BLaER1 (cell line): ENCODE measurements at regions not wholly inside any gene's neighbourhood (a gene's known extent, or its start where the extent isn't known, plus 50 kb on each side); places are given as distances from the start of the nearest gene placed in this dataset.

Source experiments
- H3K27ac ChIP-seq: shearing (Covaris generic); formaldehyde crosslinking; 2 replicates; pipeline ENCODE4 v1.8.1; 2022
- H3K27me3 ChIP-seq: shearing (Covaris generic); formaldehyde crosslinking; 2 replicates; pipeline ENCODE4 v1.8.1; 2022
- H3K36me3 ChIP-seq: shearing (Covaris generic); formaldehyde crosslinking; 2 replicates; pipeline ENCODE4 v1.8.1; 2022
- H3K4me1 ChIP-seq: shearing (Covaris generic); formaldehyde crosslinking; 2 replicates; pipeline ENCODE4 v1.8.1; 2022
- H3K4me2 ChIP-seq: shearing (Covaris generic); formaldehyde crosslinking; 2 replicates; pipeline ENCODE4 v1.8.1; 2022
- H3K4me3 ChIP-seq: shearing (Covaris generic); formaldehyde crosslinking; 2 replicates; pipeline ENCODE4 v1.8.1; 2022
- H3K9ac ChIP-seq: shearing (Covaris generic); formaldehyde crosslinking; 2 replicates; pipeline ENCODE4 v1.8.1; 2022
- H3K9me3 ChIP-seq: shearing (Covaris generic); formaldehyde crosslinking; 2 replicates; pipeline ENCODE4 v1.8.1; 2022
- H4K20me1 ChIP-seq: shearing (Covaris generic); formaldehyde crosslinking; 2 replicates; pipeline ENCODE4 v1.8.1; 2022
- Cebpa-rat ChIP-seq: shearing (Covaris generic); IDR thresholded peaks from 2 replicates; pipeline ENCODE4 v1.8.1; 2022

DNA sequence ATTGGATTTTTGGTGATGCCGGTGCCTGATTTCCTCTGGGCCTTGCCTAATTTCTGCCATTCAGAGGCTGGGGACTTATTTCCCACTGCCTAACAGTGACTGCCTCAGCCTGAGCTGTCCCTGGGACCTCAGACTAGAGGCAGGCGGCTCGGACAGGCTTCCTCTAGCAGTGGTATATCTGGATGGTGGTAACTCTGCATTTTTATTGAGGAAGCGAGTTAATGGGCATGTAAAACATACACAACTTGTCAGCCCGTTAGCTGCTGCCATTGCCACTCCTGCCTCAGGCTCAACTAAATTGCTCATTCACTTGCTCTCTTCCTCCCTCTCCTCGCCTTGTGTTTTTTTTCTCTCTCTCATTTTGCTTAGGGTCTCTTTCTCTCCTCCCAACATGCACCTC is 561.6 kb downstream of the BUD13 start:
- TF ChIP-seq Cebpa-rat, result no peak
- Histone ChIP-seq H3K9me3 (no peaks in the 10 kb centered on the region), H3K4me3 (no peak overlapping the region), H3K4me2 (no peak overlapping the region), H3K4me1 (no peaks in the 10 kb centered on the region), H3K36me3 (no peaks in the 10 kb centered on the region), H4K20me1 (no peaks in the 10 kb centered on the region), H3K27me3 (no peaks in the 10 kb centered on the region), H3K27ac (no peak overlapping the region), H3K9ac (no peak overlapping the region)

DNA sequence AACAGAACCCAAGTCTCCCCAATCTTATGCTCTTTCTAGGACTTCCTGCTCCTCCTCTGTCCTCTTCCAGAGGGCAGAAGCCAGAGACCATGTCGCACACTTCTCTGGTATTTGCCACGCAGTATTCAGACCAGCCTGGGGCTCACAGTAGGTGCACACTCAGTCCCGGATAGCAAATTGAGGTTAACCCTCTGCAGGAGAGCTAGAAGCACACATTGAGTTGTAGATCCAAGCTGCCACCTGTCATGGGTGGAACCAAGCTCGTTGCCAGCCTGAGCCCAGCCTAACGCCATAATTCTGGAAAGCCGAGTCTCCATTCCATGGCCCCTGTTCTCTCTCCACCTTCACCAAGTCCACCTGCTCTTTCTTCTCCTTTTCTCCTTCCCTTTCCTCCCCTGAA is 562.1 kb downstream of the BUD13 start:
- Histone ChIP-seq H3K27ac (no peak overlapping the region), H4K20me1 (no peaks in the 10 kb centered on the region), H3K4me1 (no peaks in the 10 kb centered on the region), H3K4me3 (no peak overlapping the region), H3K27me3 (no peaks in the 10 kb centered on the region), H3K36me3 (no peaks in the 10 kb centered on the region), H3K9me3 (no peaks in the 10 kb centered on the region), H3K4me2 (no peak overlapping the region), H3K9ac (no peak overlapping the region)
- TF ChIP-seq Cebpa-rat, result no peak

DNA sequence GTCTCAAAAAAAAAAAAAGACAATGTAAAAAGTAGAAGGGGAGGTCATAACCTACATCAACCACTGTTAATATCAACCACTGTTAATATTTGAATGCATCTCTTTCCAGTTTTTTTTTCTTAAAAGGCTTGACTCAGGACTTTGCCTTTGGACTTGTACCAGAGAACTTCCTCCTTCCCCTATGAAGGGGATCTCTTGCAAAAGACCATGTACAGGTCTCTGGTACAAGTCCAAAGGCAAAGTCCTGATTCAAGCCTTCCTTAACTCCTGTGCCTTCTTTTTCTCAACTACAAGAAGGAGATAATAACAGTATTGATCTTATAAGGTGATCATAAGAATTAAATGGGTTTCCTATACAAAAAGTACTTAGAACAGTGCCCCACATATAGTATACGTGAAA is 563.5 kb downstream of the BUD13 start:
- TF ChIP-seq Cebpa-rat, result no peak
- H3K4me2 ChIP-seq, result no peak overlapping the region

DNA sequence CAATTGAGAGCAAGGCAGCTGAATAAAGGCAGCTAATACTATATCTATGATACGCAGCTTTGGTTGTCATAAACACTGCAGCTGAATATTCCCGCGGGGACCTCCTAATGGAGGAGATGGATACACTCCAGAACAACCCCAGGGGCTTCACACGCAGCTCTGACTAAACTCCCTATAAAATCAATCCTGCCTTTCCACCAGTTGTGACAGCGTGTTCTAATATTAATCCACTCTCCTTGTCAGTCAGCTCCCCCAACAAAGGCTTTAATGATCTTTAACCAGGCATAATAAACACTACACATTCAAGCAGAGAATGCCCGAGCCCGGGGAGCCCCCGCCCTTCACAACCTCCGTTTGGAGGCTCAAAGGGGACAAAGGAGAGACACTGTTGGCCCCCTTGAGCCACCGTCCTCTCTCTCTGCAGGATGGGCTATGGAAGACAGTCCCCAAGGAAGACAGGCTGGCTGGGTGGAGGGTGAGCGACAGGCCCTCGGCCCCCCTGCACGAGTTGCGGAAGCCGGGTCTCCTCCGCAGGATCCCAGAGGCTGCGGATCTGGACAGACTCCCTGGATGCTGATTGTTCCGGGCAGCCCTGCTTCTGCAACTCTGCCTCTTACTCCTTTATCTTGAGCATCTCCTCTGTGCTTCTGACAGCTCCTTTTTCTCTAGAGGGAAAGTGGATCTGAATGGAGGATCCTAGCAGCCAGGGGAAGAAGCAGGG is 565.2 kb downstream of the BUD13 start:
- TF ChIP-seq Cebpa-rat, result no peak
- no peaks in the 10 kb centered on the region for H3K27me3 ChIP-seq
- no peaks in the 10 kb centered on the region for H3K36me3 ChIP-seq
- no peak overlapping the region for H3K9ac ChIP-seq
- H3K27ac ChIP-seq, result no peak overlapping the region
- H4K20me1 ChIP-seq, result no peaks in the 10 kb centered on the region
- H3K4me1 ChIP-seq, result peaks cover 8% of the 10 kb centered on the region
- H3K4me3 ChIP-seq, result no peak overlapping the region
- H3K4me2 ChIP-seq, result no peak overlapping the region
- no peaks in the 10 kb centered on the region for H3K9me3 ChIP-seq

More for the DNA sequence above, 563.5 kb downstream of the BUD13 start:
- no peaks in the 10 kb centered on the region for H3K4me1 ChIP-seq
- no peaks in the 10 kb centered on the region for H3K36me3 ChIP-seq
- no peak overlapping the region for H3K27ac ChIP-seq
- no peaks in the 10 kb centered on the region for H3K9me3 ChIP-seq
- no peaks in the 10 kb centered on the region for H3K27me3 ChIP-seq
- H4K20me1 ChIP-seq, result no peaks in the 10 kb centered on the region
- H3K4me3 ChIP-seq, result no peak overlapping the region
- no peak overlapping the region for H3K9ac ChIP-seq

DNA sequence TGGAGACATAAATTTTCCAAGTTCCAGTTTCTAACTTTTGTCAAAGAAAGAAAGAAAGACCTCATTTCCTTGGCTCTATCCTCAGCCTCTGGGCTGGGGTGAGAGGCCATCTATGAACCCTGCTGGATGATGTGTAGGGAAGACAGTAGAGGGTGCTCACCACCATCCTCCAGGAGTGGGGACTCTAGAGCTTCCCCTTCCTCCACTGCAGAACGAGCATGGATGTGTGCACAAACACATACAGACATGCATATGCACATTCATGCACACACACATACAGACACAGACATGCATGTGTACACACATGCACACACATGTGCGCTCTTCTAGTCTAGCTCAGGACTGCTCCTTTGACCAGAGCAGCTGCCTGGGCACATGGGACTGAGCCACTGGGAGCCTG is 565.8 kb downstream of the BUD13 start:
- no peak for TF ChIP-seq Cebpa-rat
- H3K27ac ChIP-seq, result no peak overlapping the region
- no peaks in the 10 kb centered on the region for H4K20me1 ChIP-seq
- H3K9ac ChIP-seq, result no peak overlapping the region
- no peak overlapping the region for H3K4me3 ChIP-seq
- H3K4me2 ChIP-seq, result no peak overlapping the region
- H3K4me1 ChIP-seq, result peaks cover 10% of the 10 kb centered on the region
- H3K9me3 ChIP-seq, result no peaks in the 10 kb centered on the region
- no peaks in the 10 kb centered on the region for H3K27me3 ChIP-seq
- H3K36me3 ChIP-seq, result no peaks in the 10 kb centered on the region

DNA sequence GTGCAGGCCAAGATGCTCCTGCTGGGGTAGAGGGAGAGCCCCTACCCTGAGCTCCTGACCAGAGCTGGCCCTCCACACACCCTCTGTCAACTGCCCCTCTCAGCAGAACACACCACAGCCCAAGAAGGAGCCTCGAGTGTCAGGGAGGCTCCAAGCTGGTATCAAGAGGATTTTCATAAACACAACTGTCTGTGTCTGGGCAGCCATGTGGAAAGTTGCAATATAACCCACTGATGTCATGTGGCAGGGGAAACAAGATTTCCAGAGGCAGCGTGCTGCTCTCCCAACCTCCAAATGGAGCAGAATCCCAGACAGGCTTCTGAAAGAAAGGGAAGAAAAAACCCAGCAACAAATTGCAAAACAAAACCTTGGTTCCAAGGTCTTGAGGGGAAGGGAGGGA is 569.9 kb downstream of the BUD13 start:
- Histone ChIP-seq H3K9me3 (no peaks in the 10 kb centered on the region), H3K27ac (no peak overlapping the region), H3K4me2 (peak overlapping the region; percentile 22; the same call in 1 of the 2 replicates), H3K27me3 (no peaks in the 10 kb centered on the region), H4K20me1 (no peaks in the 10 kb centered on the region), H3K4me3 (no peak overlapping the region), H3K9ac (no peak overlapping the region), H3K4me1 (peaks cover 25% of the 10 kb centered on the region), H3K36me3 (no peaks in the 10 kb centered on the region)
- no peak for TF ChIP-seq Cebpa-rat

DNA sequence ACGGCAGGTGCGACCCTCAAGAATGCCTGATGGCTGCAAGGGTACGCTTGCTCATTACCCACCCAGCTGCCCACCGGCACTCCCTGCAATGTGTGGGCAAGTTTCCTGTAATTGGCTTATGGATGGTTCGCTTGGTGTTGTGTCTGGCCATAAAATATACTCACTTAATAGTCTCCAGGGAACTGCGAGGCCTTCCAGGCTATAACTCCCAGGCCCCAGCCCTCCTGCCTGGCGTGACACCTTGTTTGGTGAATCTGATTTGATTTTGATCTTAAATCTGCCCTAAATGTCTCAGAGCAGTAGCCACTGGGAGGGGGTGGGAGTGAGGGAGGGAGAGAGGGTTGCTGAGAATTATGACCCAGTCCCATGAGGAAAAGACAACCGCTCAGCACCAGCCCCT is 572.2 kb downstream of the BUD13 start:
- H4K20me1 ChIP-seq, result no peaks in the 10 kb centered on the region

DNA sequence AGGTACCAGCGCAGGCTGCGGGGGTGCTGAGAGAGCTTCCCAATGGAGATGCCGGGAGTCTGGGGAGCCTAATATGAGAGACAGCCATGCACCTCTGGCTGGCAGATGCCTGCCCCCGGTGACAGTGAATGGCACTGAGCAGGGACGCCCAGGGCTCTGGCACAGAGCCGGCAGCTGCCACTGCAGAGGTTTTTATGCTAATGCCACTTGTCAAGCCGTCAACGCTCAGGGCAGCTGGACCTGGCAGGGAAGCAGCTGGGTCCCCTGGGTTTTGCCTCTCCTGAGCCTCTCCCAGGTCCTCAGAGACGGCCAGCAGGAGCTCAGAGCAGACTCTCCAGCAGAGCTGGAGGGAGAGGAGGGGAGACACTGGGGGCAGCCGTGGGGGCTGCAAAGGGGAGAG is 573.6 kb downstream of the BUD13 start:
- no peaks in the 10 kb centered on the region for H3K36me3 ChIP-seq
- H3K27me3 ChIP-seq, result peaks cover 7% of the 10 kb centered on the region
- H3K9me3 ChIP-seq, result no peaks in the 10 kb centered on the region
- no peak for TF ChIP-seq Cebpa-rat
- H3K4me2 ChIP-seq, result peak overlapping the region; percentile 52
- H3K9ac ChIP-seq, result no peak overlapping the region
- H3K27ac ChIP-seq, result no peak overlapping the region
- peaks cover 25% of the 10 kb centered on the region for H3K4me1 ChIP-seq
- H3K4me3 ChIP-seq, result no peak overlapping the region
- H4K20me1 ChIP-seq, result no peaks in the 10 kb centered on the region

More for the DNA sequence above, 572.2 kb downstream of the BUD13 start:
- no peaks in the 10 kb centered on the region for H3K36me3 ChIP-seq
- H3K9ac ChIP-seq, result no peak overlapping the region
- H3K4me3 ChIP-seq, result no peak overlapping the region
- H3K27ac ChIP-seq, result no peak overlapping the region
- no peaks in the 10 kb centered on the region for H3K9me3 ChIP-seq
- TF ChIP-seq Cebpa-rat, result no peak
- no peaks in the 10 kb centered on the region for H3K27me3 ChIP-seq
- H3K4me1 ChIP-seq, result peaks cover 25% of the 10 kb centered on the region
- H3K4me2 ChIP-seq, result no peak overlapping the region

DNA sequence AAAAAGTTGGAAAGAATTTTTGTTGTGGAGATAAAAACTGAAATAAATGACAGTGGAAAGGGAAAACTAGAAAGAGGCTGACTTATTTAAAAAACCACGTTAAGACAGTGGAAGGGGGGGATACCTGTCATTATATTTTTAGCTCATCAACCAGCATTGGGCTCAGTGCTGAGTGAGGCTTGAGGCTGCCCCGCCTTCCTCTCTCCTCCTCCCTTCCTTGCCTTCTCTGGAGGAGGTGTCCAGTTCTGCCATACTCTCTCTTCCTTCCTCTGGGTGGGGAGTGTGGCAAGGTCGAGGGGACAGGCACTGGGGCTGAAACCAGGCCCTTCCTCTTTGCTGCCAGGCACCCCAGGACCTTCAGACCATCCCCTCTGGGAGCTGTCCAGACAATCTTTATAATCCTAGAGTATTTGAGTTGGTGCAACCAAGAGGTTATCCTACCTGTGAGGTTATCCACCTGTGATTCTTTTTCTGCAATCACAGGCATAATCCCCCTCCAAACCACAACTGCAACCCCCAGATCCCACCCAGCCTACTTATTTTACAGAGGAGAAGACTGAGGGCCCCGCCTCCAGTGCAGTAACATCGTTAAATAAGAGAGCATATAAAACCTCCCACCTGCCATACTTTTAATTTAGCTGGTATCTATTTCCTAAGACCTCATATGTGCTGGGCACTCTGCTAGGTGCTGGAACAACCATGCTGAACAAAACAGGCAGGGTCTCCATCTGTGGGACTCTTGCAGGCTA is 578.5 kb downstream of the BUD13 start:
- H3K4me2 ChIP-seq, result no peak overlapping the region
- no peaks in the 10 kb centered on the region for H3K36me3 ChIP-seq
- peaks cover 10% of the 10 kb centered on the region for H3K4me1 ChIP-seq
- H3K9me3 ChIP-seq, result no peaks in the 10 kb centered on the region
- H3K27ac ChIP-seq, result no peak overlapping the region
- H4K20me1 ChIP-seq, result no peaks in the 10 kb centered on the region
- no peak overlapping the region for H3K4me3 ChIP-seq
- TF ChIP-seq Cebpa-rat, result no peak
- peaks cover 35% of the 10 kb centered on the region for H3K27me3 ChIP-seq
- H3K9ac ChIP-seq, result no peak overlapping the region

DNA sequence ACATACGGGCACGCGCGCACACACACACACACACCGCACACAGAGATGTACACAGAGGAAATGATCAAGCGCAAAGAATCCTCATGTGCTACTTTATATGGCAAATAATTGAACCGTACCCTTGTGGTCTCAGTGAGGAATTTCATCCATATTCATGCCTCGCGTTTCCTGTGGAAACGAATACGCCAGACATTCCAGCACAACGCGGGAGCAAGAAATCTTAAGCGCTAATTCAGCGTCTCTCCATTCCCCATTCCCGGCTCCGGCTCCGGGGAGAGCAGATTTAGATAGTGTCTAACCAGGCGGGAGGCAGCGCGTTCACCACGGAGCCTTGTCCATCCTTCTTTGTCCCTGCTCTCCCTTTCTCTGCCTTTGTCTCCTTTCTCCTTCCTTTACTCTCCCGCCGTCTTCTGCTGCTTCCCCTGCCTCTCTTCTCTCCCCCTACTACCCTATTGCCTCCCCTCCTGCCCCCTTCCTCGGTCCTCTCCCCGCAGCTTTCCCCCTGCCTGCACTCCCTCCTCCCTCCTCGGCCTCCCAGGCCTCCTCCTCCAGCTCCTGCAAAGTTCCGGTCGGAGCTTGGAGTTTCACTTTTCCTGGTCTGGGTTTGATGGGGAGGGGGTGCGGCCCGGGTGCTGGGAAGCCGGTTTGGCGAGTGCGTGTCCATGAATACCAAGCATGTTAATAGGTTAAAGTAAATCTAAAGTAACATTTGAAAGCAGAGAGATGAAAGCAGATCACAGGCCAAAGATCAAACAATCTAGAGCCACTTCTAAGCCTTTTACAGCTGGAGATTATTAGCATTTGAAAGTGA is 579.3 kb downstream of the BUD13 start:
- H3K9ac ChIP-seq, result no peak overlapping the region
- H3K4me3 ChIP-seq, result no peak overlapping the region
- H3K4me2 ChIP-seq, result no peak overlapping the region
- H3K9me3 ChIP-seq, result no peaks in the 10 kb centered on the region
- no peak for TF ChIP-seq Cebpa-rat
- no peak overlapping the region for H3K27ac ChIP-seq
- H4K20me1 ChIP-seq, result no peaks in the 10 kb centered on the region
- H3K4me1 ChIP-seq, result peaks cover 2% of the 10 kb centered on the region
- no peaks in the 10 kb centered on the region for H3K36me3 ChIP-seq
- peaks cover 35% of the 10 kb centered on the region for H3K27me3 ChIP-seq
